ENCODE measurements at regions not wholly inside any gene's neighbourhood (a gene's known extent, or its start where the extent isn't known, plus 50 kb on each side); places are given as distances from the start of the nearest gene placed in this dataset.
A peak's percentile ranks its signal among the peaks of the same experiment; 100 is the strongest.
"Not testable (repeated sequence)": the region's sequence is repeated elsewhere in the genome, so short reads cannot be mapped to it uniquely, and the experiment has no call there.

GRCh38 chr4:84218031-84218430 lies 281.1 kb downstream of the NKX6-1 start:
- DNase-seq = peak; percentile 27

- no peak for DNase-seq
These were observed 283.9 kb downstream of the NKX6-1 start for GRCh38 chr4:84215217-84215616.

- DNase-seq = not testable (repeated sequence)
These were observed 292.9 kb downstream of the NKX6-1 start for GRCh38 chr4:84206226-84206625.

- no peak for DNase-seq
These were observed 309.9 kb downstream of the NKX6-1 start for GRCh38 chr4:84189144-84189543.

GRCh38 chr4:84179409-84179808 lies 319.7 kb downstream of the NKX6-1 start:
- no peak for DNase-seq

GRCh38 chr4:84177831-84178542 lies 321.1 kb downstream of the NKX6-1 start:
- no peak for DNase-seq

- no peak for DNase-seq
These were observed 323.1 kb downstream of the NKX6-1 start for GRCh38 chr4:84176016-84176415.

- DNase-seq = no peak
These were observed 327.2 kb downstream of the NKX6-1 start for GRCh38 chr4:84171871-84172270.

- no peak for DNase-seq
These were observed 331.5 kb downstream of the NKX6-1 start for GRCh38 chr4:84167564-84167963.

GRCh38 chr4:84167093-84167492 lies 332.0 kb downstream of the NKX6-1 start:
- DNase-seq = no peak

- no peak for DNase-seq
These were observed 332.6 kb downstream of the NKX6-1 start for GRCh38 chr4:84166486-84166885.

- no peak for DNase-seq
These were observed 334.9 kb downstream of the NKX6-1 start for GRCh38 chr4:84164201-84164600.

- no peak for DNase-seq
These were observed 339.3 kb downstream of the NKX6-1 start for GRCh38 chr4:84159762-84160161.

- DNase-seq = no peak
These were observed 340.4 kb downstream of the NKX6-1 start for GRCh38 chr4:84158670-84159069.

- DNase-seq = no peak
These were observed 347.5 kb downstream of the NKX6-1 start for GRCh38 chr4:84151574-84151973.

GRCh38 chr4:84150177-84150576 lies 348.9 kb downstream of the NKX6-1 start:
- no peak for DNase-seq

GRCh38 chr4:84147831-84148230 lies 351.3 kb downstream of the NKX6-1 start:
- no peak for DNase-seq

GRCh38 chr4:84146300-84146959 lies 352.7 kb downstream of the NKX6-1 start:
- no peak for DNase-seq

- no peak for DNase-seq
These were observed 353.9 kb downstream of the NKX6-1 start for GRCh38 chr4:84145176-84145575.

GRCh38 chr4:84126911-84127310 lies 372.2 kb downstream of the NKX6-1 start:
- not testable (repeated sequence) for DNase-seq

- DNase-seq = peak; percentile 28
These were observed 372.9 kb downstream of the NKX6-1 start for GRCh38 chr4:84126061-84126787.

GRCh38 chr4:84110040-84110439 lies 389.1 kb downstream of the NKX6-1 start:
- no peak for DNase-seq

GRCh38 chr4:84101653-84102625 lies 397.2 kb downstream of the NKX6-1 start:
- DNase-seq = not testable (repeated sequence)
